ENCODE measurements at regions not wholly inside any gene's neighbourhood (a gene's known extent, or its start where the extent isn't known, plus 50 kb on each side); places are given as distances from the start of the nearest gene placed in this dataset.

DNA sequence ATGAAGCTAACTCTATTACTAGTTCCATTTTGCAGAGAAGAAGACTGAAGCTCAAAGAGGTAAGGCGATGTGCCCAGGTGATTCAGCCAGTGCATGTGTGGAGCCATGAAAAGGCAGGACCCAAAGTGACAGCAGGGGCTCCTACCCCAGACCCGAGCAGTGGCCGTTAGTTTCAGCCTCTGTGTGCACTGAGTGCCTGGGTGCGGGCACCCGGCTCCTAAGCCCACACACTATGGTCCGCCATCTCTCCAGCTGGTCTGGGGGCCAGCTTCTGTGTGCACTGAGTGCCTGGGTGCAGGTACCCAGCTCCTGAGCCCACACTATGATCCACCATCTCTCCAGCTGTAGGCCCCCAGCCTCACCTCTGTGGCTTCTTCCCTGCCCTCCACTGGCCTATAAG is 123.5 kb upstream of the CST7 start:
- H2AFZ ChIP-seq = no peak overlapping the region
- H3K79me2 ChIP-seq (ENCODE audit: low read depth) = no peaks in the 10 kb centered on the region
- no peaks in the 10 kb centered on the region for H3K9me2 ChIP-seq (ENCODE audit: insufficient read depth)
- H3K4me1 ChIP-seq (replicated peaks; ENCODE audit: insufficient read depth) = no peaks in the 10 kb centered on the region
- no peaks in the 10 kb centered on the region for H3K27me3 ChIP-seq (ENCODE audit: insufficient read depth, low read depth)
- no peaks in the 10 kb centered on the region for H3K9me3 ChIP-seq (ENCODE audit: insufficient read depth, low read depth)
- H3F3A ChIP-seq (ENCODE audit: insufficient read depth, low read depth) = no peaks in the 10 kb centered on the region
- DNase-seq = no peak
- intact Hi-C loops (cut with micrococcal nuclease; ENCODE audit: unreplicated experiment) = no loop called here
- no peak overlapping the region for H3K4me3 ChIP-seq
- POLR2A ChIA-PET (ENCODE audit: unreplicated experiment) = no interaction called here
- no peaks in the 10 kb centered on the region for H4K20me1 ChIP-seq (ENCODE audit: insufficient read depth)
- H3K4me2 ChIP-seq = no peak overlapping the region
- no TSS peak for BruUV-seq (replicated peaks)
- no peaks in the 10 kb centered on the region for H3K36me3 ChIP-seq (ENCODE audit: low read depth)
- CTCF ChIA-PET = no interaction called here
- no peak overlapping the region for H3K27ac ChIP-seq
- TF ChIP-seq, protein P1, sequence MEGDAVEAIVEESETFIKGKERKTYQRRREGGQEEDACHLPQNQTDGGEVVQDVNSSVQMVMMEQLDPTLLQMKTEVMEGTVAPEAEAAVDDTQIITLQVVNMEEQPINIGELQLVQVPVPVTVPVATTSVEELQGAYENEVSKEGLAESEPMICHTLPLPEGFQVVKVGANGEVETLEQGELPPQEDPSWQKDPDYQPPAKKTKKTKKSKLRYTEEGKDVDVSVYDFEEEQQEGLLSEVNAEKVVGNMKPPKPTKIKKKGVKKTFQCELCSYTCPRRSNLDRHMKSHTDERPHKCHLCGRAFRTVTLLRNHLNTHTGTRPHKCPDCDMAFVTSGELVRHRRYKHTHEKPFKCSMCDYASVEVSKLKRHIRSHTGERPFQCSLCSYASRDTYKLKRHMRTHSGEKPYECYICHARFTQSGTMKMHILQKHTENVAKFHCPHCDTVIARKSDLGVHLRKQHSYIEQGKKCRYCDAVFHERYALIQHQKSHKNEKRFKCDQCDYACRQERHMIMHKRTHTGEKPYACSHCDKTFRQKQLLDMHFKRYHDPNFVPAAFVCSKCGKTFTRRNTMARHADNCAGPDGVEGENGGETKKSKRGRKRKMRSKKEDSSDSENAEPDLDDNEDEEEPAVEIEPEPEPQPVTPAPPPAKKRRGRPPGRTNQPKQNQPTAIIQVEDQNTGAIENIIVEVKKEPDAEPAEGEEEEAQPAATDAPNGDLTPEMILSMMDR (conservative IDR thresholded peaks at IDR 0.05) = no peak

DNA sequence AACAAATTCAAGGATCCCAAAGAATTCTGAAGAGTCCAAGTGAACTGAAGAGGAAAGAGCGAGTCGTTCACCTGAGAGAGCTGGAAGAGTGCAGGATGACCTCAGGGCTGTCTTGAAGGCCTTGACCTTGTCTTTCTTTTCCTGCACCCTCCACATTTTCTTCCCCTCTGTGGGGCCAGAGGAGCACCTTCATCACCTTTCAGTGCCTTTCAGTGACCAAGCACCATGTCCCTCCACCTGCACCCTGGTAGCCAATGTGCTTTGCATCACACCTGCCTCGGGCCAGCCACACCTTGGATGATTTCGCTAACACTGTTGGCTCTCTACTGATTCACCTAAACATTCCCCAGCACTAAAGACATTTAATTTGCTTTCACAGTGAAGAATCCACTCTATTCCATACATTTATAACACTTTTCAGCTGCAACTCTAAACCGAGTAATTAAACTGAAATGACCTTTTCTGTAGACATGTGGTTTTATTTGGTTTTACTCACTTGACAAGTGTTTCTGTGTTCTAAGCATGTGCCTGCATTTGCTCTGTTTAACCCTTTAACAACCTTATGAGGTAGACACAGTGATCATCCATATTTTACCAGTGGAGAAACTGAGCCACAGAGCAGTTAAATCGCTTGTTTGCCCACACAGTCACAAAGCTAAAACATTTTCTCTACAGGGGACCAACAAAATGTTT is 121.3 kb upstream of the CST7 start:
- H3K36me3 ChIP-seq (ENCODE audit: low read depth) = no peaks in the 10 kb centered on the region
- ChIA-PET CTCF (no interaction called here), POLR2A (ENCODE audit: unreplicated experiment) (no interaction called here)
- TF ChIP-seq, protein P1 (conservative IDR thresholded peaks at IDR 0.05) = no peak
- no peak for TF ChIP-seq EZH2 (IDR thresholded peaks at IDR 0.05; ENCODE audit: low read depth)
- no peak overlapping the region for H3K27ac ChIP-seq
- H4K20me1 ChIP-seq (ENCODE audit: insufficient read depth) = no peaks in the 10 kb centered on the region
- BruUV-seq (replicated peaks) = no TSS peak
- no peaks in the 10 kb centered on the region for H3K27me3 ChIP-seq (ENCODE audit: insufficient read depth, low read depth)
- H3K79me2 ChIP-seq (ENCODE audit: low read depth) = no peaks in the 10 kb centered on the region
- no peak overlapping the region for H3K4me3 ChIP-seq
- DNase-seq = no peak
- H2AFZ ChIP-seq = no peak overlapping the region
- no peaks in the 10 kb centered on the region for H3K4me1 ChIP-seq (replicated peaks; ENCODE audit: insufficient read depth)
- no peaks in the 10 kb centered on the region for H3F3A ChIP-seq (ENCODE audit: insufficient read depth, low read depth)
- H3K9me3 ChIP-seq (ENCODE audit: insufficient read depth, low read depth) = no peaks in the 10 kb centered on the region
- H3K9me2 ChIP-seq (ENCODE audit: insufficient read depth) = no peaks in the 10 kb centered on the region
- H3K4me2 ChIP-seq = no peak overlapping the region
- intact Hi-C loops (cut with micrococcal nuclease; ENCODE audit: unreplicated experiment) = no loop called here

DNA sequence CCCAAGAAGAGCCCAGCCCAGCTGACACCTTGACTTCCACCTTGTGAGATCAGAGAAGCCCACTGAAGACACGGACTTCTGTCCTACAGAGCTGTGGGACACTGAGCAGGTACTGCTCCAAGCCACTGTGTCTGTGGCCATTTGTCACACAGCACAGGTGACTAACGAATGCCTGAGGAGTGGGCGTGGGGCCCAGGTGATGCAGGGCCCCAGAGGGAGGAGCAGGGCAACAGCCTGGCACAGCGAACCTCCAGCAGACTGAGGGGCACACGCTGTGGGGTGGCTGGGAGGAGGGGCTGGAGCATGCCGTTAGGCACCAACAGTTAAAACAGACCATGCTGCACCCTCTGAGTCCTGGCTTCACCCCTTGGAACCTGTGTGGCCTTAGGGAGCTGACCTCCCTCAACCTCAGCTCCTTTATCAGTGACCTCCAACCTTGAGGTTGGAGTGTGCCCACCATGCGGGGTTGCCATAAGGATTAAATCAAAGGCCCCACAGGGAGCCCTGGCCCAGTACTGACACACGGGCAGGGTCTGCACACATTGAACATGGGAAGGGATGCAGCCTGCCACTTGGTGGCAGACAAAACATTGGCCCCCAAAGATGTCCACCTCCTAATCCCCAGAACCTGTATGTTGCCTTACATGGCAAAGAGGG is 119.9 kb upstream of the CST7 start:
- no TSS peak for BruUV-seq (replicated peaks)
- no peak overlapping the region for H2AFZ ChIP-seq
- H3K4me1 ChIP-seq (replicated peaks; ENCODE audit: insufficient read depth) = no peaks in the 10 kb centered on the region

More for the DNA sequence above, 119.9 kb upstream of the CST7 start:
- H3K27me3 ChIP-seq (ENCODE audit: insufficient read depth, low read depth) = no peaks in the 10 kb centered on the region
- CTCF ChIA-PET = no interaction called here
- H3K4me3 ChIP-seq = no peak overlapping the region
- no peak for DNase-seq
- no peak overlapping the region for H3K4me2 ChIP-seq
- no peaks in the 10 kb centered on the region for H3K9me2 ChIP-seq (ENCODE audit: insufficient read depth)
- intact Hi-C loops (cut with micrococcal nuclease; ENCODE audit: unreplicated experiment) = no loop called here
- POLR2A ChIA-PET (ENCODE audit: unreplicated experiment) = no interaction called here
- H3F3A ChIP-seq (ENCODE audit: insufficient read depth, low read depth) = no peaks in the 10 kb centered on the region
- no peak overlapping the region for H3K27ac ChIP-seq
- no peaks in the 10 kb centered on the region for H3K79me2 ChIP-seq (ENCODE audit: low read depth)
- no peaks in the 10 kb centered on the region for H4K20me1 ChIP-seq (ENCODE audit: insufficient read depth)
- H3K9me3 ChIP-seq (ENCODE audit: insufficient read depth, low read depth) = no peaks in the 10 kb centered on the region
- no peaks in the 10 kb centered on the region for H3K36me3 ChIP-seq (ENCODE audit: low read depth)
- no peak for TF ChIP-seq EZH2 (IDR thresholded peaks at IDR 0.05; ENCODE audit: low read depth)
- TF ChIP-seq, protein P1 (conservative IDR thresholded peaks at IDR 0.05) = no peak

All from PC-9 (cell line).